Cardiac fibroblast (primary cell): ENCODE measurements at regions not wholly inside any gene's neighbourhood (a gene's known extent, or its start where the extent isn't known, plus 50 kb on each side); places are given as distances from the start of the nearest gene placed in this dataset.

Source experiments
- DNase-seq, 2 donors: peaks; one replicate each; pipeline versions ENCODE4 v3.0.0 to v3.0.0-alpha.2; 2010; ENCODE audit warnings: low read depth in 2 of 2
- H3K4me3 ChIP-seq, 2 donors: replicated peaks in 1 of 2; 1 replicate in 1 of 2; 2 replicates in 1 of 2; pipeline ENCODE4 v1.5.1; 2011; ENCODE audit warnings: low read depth in 2 of 2, low read length in 2 of 2, mild to moderate bottlenecking in 2 of 2, moderate library complexity in 1 of 2
- CTCF ChIP-seq: IDR thresholded peaks from one replicate; pipeline ENCODE4 v1.5.1; 2011; ENCODE audit warnings: low read depth, mild to moderate bottlenecking, low read length, inconsistent platforms

- no peak for TF ChIP-seq CTCF
- DNase-seq, result peak; percentile 43 to 66
- no peak overlapping the region for H3K4me3 ChIP-seq
These were observed 58.7 kb upstream of the APOBEC4 start for GRCh38 chr1:183711741-183712361.

GRCh38 chr1:183711165-183711682, 58.1 kb upstream of the APOBEC4 start:
- TF ChIP-seq CTCF, result no peak
- no peak overlapping the region for H3K4me3 ChIP-seq
- no peak for DNase-seq

- no peak overlapping the region for H3K4me3 ChIP-seq
- no peak for DNase-seq
- no peak for TF ChIP-seq CTCF
These were observed 57.6 kb upstream of the APOBEC4 start for GRCh38 chr1:183710734-183711133.

GRCh38 chr1:183710333-183710732, 57.2 kb upstream of the APOBEC4 start:
- no peak for DNase-seq
- no peak overlapping the region for H3K4me3 ChIP-seq
- TF ChIP-seq CTCF, result no peak

- TF ChIP-seq CTCF, result no peak
- no peak overlapping the region for H3K4me3 ChIP-seq
- DNase-seq, result no peak
These were observed 51.0 kb upstream of the APOBEC4 start for GRCh38 chr1:183704131-183704530.
